ENCODE measurements at regions not wholly inside any gene's neighbourhood (a gene's known extent, or its start where the extent isn't known, plus 50 kb on each side); places are given as distances from the start of the nearest gene placed in this dataset.

DNA sequence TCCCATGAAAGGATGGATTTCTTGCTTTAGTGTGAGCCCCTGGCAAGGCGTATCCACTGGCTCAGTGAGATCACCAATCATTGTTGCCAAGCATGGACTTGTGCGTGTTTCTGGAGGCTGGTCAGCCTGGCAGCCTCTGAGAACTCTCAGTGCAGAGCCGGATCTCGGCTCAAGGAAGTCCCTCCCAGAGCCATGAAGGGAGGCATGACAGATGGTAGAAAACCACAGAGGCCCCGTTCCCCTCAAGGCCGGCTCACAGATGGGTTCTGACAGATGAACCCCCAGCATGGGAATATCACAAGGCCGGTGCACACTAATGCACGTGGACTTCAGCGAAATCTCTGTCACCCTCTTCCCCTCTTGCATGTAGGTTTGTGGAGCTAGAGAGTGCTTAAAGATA is 290.5 kb downstream of the AJAP1 start:
- Histone ChIP-seq H3K4me3 (ENCODE audit: low read length) (no peak overlapping the region), H3K4me2 (ENCODE audit: low read length) (no peak overlapping the region), H3K79me2 (replicated peaks; ENCODE audit: insufficient read depth, low read length) (no peaks in the 10 kb centered on the region), H3K9me3 (ENCODE audit: low read length) (no peaks in the 10 kb centered on the region), H3K36me3 (ENCODE audit: insufficient read depth, low read length) (no peaks in the 10 kb centered on the region), H4K20me1 (ENCODE audit: insufficient read depth) (no peaks in the 10 kb centered on the region), H3K9me2 (ENCODE audit: insufficient read depth, low read length) (no peaks in the 10 kb centered on the region), H3K27ac (ENCODE audit: low read length) (no peak overlapping the region), H3K27me3 (ENCODE audit: insufficient read depth, low read depth, low read length) (no peaks in the 10 kb centered on the region), H3K9ac (ENCODE audit: low read length) (no peak overlapping the region), H2AFZ (ENCODE audit: low read depth, low read length) (no peak overlapping the region), H3F3A (ENCODE audit: insufficient read depth, low read length, poor library complexity, severe bottlenecking) (no peaks in the 10 kb centered on the region)
- TF ChIP-seq MXI1 (conservative IDR thresholded peaks at IDR 0.05; ENCODE audit: poor library complexity, severe bottlenecking) (no peak), POLR2AphosphoS5 (IDR thresholded peaks at IDR 0.05) (no peak), SMC3 (conservative IDR thresholded peaks at IDR 0.05; ENCODE audit: poor library complexity) (no peak), EP300 (conservative IDR thresholded peaks at IDR 0.05; ENCODE audit: poor library complexity, severe bottlenecking) (no peak), RAD21 (conservative IDR thresholded peaks at IDR 0.05) (no peak), TAF1 (IDR thresholded peaks at IDR 0.05; ENCODE audit: low read depth) (no peak), EZH2 (IDR thresholded peaks at IDR 0.05; ENCODE audit: borderline replicate concordance, insufficient read depth, low read length, poor library complexity, severe bottlenecking) (no peak)
- TF ChIP-seq, protein P1, sequence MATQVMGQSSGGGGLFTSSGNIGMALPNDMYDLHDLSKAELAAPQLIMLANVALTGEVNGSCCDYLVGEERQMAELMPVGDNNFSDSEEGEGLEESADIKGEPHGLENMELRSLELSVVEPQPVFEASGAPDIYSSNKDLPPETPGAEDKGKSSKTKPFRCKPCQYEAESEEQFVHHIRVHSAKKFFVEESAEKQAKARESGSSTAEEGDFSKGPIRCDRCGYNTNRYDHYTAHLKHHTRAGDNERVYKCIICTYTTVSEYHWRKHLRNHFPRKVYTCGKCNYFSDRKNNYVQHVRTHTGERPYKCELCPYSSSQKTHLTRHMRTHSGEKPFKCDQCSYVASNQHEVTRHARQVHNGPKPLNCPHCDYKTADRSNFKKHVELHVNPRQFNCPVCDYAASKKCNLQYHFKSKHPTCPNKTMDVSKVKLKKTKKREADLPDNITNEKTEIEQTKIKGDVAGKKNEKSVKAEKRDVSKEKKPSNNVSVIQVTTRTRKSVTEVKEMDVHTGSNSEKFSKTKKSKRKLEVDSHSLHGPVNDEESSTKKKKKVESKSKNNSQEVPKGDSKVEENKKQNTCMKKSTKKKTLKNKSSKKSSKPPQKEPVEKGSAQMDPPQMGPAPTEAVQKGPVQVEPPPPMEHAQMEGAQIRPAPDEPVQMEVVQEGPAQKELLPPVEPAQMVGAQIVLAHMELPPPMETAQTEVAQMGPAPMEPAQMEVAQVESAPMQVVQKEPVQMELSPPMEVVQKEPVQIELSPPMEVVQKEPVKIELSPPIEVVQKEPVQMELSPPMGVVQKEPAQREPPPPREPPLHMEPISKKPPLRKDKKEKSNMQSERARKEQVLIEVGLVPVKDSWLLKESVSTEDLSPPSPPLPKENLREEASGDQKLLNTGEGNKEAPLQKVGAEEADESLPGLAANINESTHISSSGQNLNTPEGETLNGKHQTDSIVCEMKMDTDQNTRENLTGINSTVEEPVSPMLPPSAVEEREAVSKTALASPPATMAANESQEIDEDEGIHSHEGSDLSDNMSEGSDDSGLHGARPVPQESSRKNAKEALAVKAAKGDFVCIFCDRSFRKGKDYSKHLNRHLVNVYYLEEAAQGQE (IDR thresholded peaks at IDR 0.05; ENCODE audit: borderline replicate concordance): no peak
- TF ChIP-seq, protein P2, sequence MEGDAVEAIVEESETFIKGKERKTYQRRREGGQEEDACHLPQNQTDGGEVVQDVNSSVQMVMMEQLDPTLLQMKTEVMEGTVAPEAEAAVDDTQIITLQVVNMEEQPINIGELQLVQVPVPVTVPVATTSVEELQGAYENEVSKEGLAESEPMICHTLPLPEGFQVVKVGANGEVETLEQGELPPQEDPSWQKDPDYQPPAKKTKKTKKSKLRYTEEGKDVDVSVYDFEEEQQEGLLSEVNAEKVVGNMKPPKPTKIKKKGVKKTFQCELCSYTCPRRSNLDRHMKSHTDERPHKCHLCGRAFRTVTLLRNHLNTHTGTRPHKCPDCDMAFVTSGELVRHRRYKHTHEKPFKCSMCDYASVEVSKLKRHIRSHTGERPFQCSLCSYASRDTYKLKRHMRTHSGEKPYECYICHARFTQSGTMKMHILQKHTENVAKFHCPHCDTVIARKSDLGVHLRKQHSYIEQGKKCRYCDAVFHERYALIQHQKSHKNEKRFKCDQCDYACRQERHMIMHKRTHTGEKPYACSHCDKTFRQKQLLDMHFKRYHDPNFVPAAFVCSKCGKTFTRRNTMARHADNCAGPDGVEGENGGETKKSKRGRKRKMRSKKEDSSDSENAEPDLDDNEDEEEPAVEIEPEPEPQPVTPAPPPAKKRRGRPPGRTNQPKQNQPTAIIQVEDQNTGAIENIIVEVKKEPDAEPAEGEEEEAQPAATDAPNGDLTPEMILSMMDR (IDR thresholded peaks at IDR 0.05; ENCODE audit: poor library complexity, severe bottlenecking): no peak

- no peaks in the 10 kb centered on the region for H3K9me3 ChIP-seq (ENCODE audit: low read length)
- no peaks in the 10 kb centered on the region for H3K36me3 ChIP-seq (ENCODE audit: insufficient read depth, low read length)
- H3F3A ChIP-seq (ENCODE audit: insufficient read depth, low read length, poor library complexity, severe bottlenecking): no peaks in the 10 kb centered on the region
- TF ChIP-seq SMC3 (conservative IDR thresholded peaks at IDR 0.05; ENCODE audit: poor library complexity): no peak
- TF ChIP-seq MXI1 (conservative IDR thresholded peaks at IDR 0.05; ENCODE audit: poor library complexity, severe bottlenecking): no peak
- TF ChIP-seq EP300 (conservative IDR thresholded peaks at IDR 0.05; ENCODE audit: poor library complexity, severe bottlenecking): no peak
- no peak for TF ChIP-seq RAD21 (conservative IDR thresholded peaks at IDR 0.05)
- TF ChIP-seq, protein P2 (IDR thresholded peaks at IDR 0.05; ENCODE audit: poor library complexity, severe bottlenecking): no peak
- no peak for TF ChIP-seq TAF1 (IDR thresholded peaks at IDR 0.05; ENCODE audit: low read depth)
- no peak for TF ChIP-seq EZH2 (IDR thresholded peaks at IDR 0.05; ENCODE audit: borderline replicate concordance, insufficient read depth, low read length, poor library complexity, severe bottlenecking)
- TF ChIP-seq POLR2AphosphoS5 (IDR thresholded peaks at IDR 0.05): no peak
- TF ChIP-seq, protein P1 (IDR thresholded peaks at IDR 0.05; ENCODE audit: borderline replicate concordance): no peak
- no peak overlapping the region for H3K9ac ChIP-seq (ENCODE audit: low read length)
- H3K4me2 ChIP-seq (ENCODE audit: low read length): no peak overlapping the region
- no peak overlapping the region for H2AFZ ChIP-seq (ENCODE audit: low read depth, low read length)
- H3K27ac ChIP-seq (ENCODE audit: low read length): no peak overlapping the region
- no peaks in the 10 kb centered on the region for H3K27me3 ChIP-seq (ENCODE audit: insufficient read depth, low read depth, low read length)
- H3K4me3 ChIP-seq (ENCODE audit: low read length): no peak overlapping the region
- H3K9me2 ChIP-seq (ENCODE audit: insufficient read depth, low read length): no peaks in the 10 kb centered on the region
- H4K20me1 ChIP-seq (ENCODE audit: insufficient read depth): no peaks in the 10 kb centered on the region
- no peaks in the 10 kb centered on the region for H3K79me2 ChIP-seq (replicated peaks; ENCODE audit: insufficient read depth, low read length)
These were observed 289.7 kb downstream of the AJAP1 start for GRCh38 chr1:4944072-4944471.
